GM12878 (cell line): ENCODE measurements at regions not wholly inside any gene's neighbourhood (a gene's known extent, or its start where the extent isn't known, plus 50 kb on each side); places are given as distances from the start of the nearest gene placed in this dataset.

Source experiments
- ATAC-seq: fragments of 200-7000 bp; cut with Tn5 transposase; 3 replicates; pipeline ENCODE4 v1.9.1; 2020; ENCODE audit warnings: mild to moderate bottlenecking, moderate library complexity
- BruUV-seq: library from RNA; stranded (reverse); fragments of 400-500 nt; replicated peaks from 2 replicates; lab custom pipeline; 2021; lab: Mats Ljungman, UMichigan
- CTCF ChIA-PET: fragments of 300-600 bp; sonication (Branson Sonifier 250); formaldehyde crosslinking; extraction: SDS; loops from one replicate; lab custom pipeline; 2021; ENCODE audit warnings: inconsistent platforms; lab: Yijun Ruan, JAX
- POLR2A ChIA-PET: fragments of 350-600 bp; formaldehyde crosslinking; extraction: SDS; loops from one replicate; lab custom pipeline; 2021; ENCODE audit warnings: inconsistent platforms; lab: Charles Lee
- RAD21 ChIA-PET: fragments of 300-600 bp; sonication (Branson Sonifier 250); formaldehyde crosslinking; loops from one replicate; lab custom pipeline; 2023; ENCODE audit warnings: antibody characterized with exemption; ENCODE audit not compliant: unreplicated experiment; lab: Charles Lee
- SMC1A ChIA-PET: fragments of 300-600 bp; sonication (Branson Sonifier 250); formaldehyde crosslinking; loops from one replicate; lab custom pipeline; 2023; ENCODE audit not compliant: unreplicated experiment, uncharacterized antibody; lab: Charles Lee
- DNase-seq: peaks from one replicate; pipeline ENCODE4 v3.0.0-alpha.2; 2011; ENCODE audit warnings: low read depth, low spot score
- FAIRE-seq: peaks from 3 replicates; lab custom pipeline; 2011; peaks lifted over from hg19 to GRCh38; lab: Jason Lieb, UNC
- H2AFZ ChIP-seq: 2 replicates; pipeline ENCODE4 v1.6.0; 2011; ENCODE audit warnings: low read depth, low read length, control low read depth; ENCODE audit not compliant: control insufficient read depth
- H3K27ac ChIP-seq: 2 replicates; pipeline ENCODE4 v1.5.1; 2011; ENCODE audit warnings: control low read depth; ENCODE audit not compliant: control insufficient read depth, insufficient read depth
- H3K27me3 ChIP-seq, 2 experiments: replicated peaks in 1 of 2; 2 replicates each; pipeline versions ENCODE4 v1.6.0 to v1.6.1; 2011; ENCODE audit warnings: low read length in 1 of 2; ENCODE audit not compliant: control insufficient read depth in 2 of 2, insufficient read depth in 2 of 2
- H3K36me3 ChIP-seq, 2 experiments: 2 replicates each; pipeline ENCODE4 v1.5.1; 2011; ENCODE audit warnings: low read length in 1 of 2; ENCODE audit not compliant: control insufficient read depth in 2 of 2, insufficient read depth in 2 of 2
- H3K4me1 ChIP-seq: 2 replicates; pipeline ENCODE4 v1.6.1; 2011; ENCODE audit warnings: mild to moderate bottlenecking, low read length, moderate library complexity, mixed read lengths; ENCODE audit not compliant: control insufficient read depth, insufficient read depth
- H3K4me2 ChIP-seq: 2 replicates; pipeline ENCODE4 v1.6.0; 2011; ENCODE audit warnings: control low read depth; ENCODE audit not compliant: control insufficient read depth, insufficient read depth
- H3K4me3 ChIP-seq: fragments of 200-600 bp; sonication (generic); 2 replicates; pipeline ENCODE4 v1.5.1; 2016
- H3K79me2 ChIP-seq: 2 replicates; pipeline ENCODE4 v1.6.0; 2011; ENCODE audit warnings: low read length; ENCODE audit not compliant: control insufficient read depth, insufficient read depth
- H3K9ac ChIP-seq: 2 replicates; pipeline ENCODE4 v1.8.0; 2011; ENCODE audit warnings: low read length, control low read depth, mixed read lengths; ENCODE audit not compliant: control insufficient read depth, insufficient read depth
- H3K9me3 ChIP-seq: replicated peaks from 3 replicates; pipeline ENCODE4 v1.5.1; 2011; ENCODE audit warnings: mild to moderate bottlenecking, low read length; ENCODE audit not compliant: control insufficient read depth, insufficient read depth
- H4K20me1 ChIP-seq: 2 replicates; pipeline ENCODE4 v1.6.0; 2011; ENCODE audit not compliant: control insufficient read depth, insufficient read depth
- BACH1 ChIP-seq: fragments of 450-650 bp; IDR thresholded peaks from 2 replicates; pipeline ENCODE4 v1.6.1; 2017; ENCODE audit warnings: mild to moderate bottlenecking, borderline replicate concordance
- BCL11A ChIP-seq: IDR thresholded peaks from 2 replicates; pipeline ENCODE4 v1.6.1; 2011; ENCODE audit warnings: low read depth, low read length
- CREB1 ChIP-seq: IDR thresholded peaks from 2 replicates; pipeline ENCODE4 v1.6.1; 2012; ENCODE audit warnings: low read depth, mild to moderate bottlenecking, inconsistent platforms
- FOXM1 ChIP-seq: IDR thresholded peaks from 2 replicates; pipeline ENCODE4 v1.6.1; 2012; ENCODE audit warnings: low read depth, mild to moderate bottlenecking, inconsistent platforms, low read length, moderate library complexity
- IKZF2 ChIP-seq, 2 experiments: fragments of 450-650 bp; IDR thresholded peaks; 2 replicates each; pipeline ENCODE4 v1.6.1; 2017; ENCODE audit warnings: mild to moderate bottlenecking in 2 of 2, moderate library complexity in 2 of 2
- KAT2A ChIP-seq: conservative IDR thresholded peaks from 2 replicates; pipeline ENCODE4 v1.6.1; 2011; ENCODE audit warnings: low read depth, low read length; ENCODE audit not compliant: control insufficient read depth
- MTA3 ChIP-seq: IDR thresholded peaks from 2 replicates; pipeline ENCODE4 v1.6.1; 2012; ENCODE audit warnings: low read length, inconsistent platforms, borderline replicate concordance
- MYB ChIP-seq: fragments of 150-350 bp; IDR thresholded peaks from 2 replicates; pipeline ENCODE4 v1.6.1; 2014; ENCODE audit warnings: mild to moderate bottlenecking, low read depth, low read length, borderline replicate concordance
- SMARCA5 ChIP-seq: fragments of 450-650 bp; IDR thresholded peaks from 2 replicates; pipeline ENCODE4 v1.6.1; 2017; ENCODE audit warnings: mild to moderate bottlenecking
- TARDBP ChIP-seq: IDR thresholded peaks from 2 replicates; pipeline ENCODE4 v1.6.1; 2016; ENCODE audit warnings: borderline replicate concordance
- WGBS: methylation state at CpG from one replicate; pipeline ENCODE4 v1.1.6; 2016; ENCODE audit warnings: low lambda C conversion rate; ENCODE audit not compliant: insufficient replicate concordance, insufficient coverage; ENCODE audit errors: missing lambda C conversion rate; 5-methylcytosine and 5-hydroxymethylcytosine counted together
- in situ Hi-C: fragments of 300-500 bp; cut with MboI; formaldehyde crosslinking; loops from 9 replicates; pipeline ENCODE4 v1.14.3; 2018; ENCODE audit warnings: mixed read lengths
- intact Hi-C: fragments of 100-400 bp; cut with micrococcal nuclease; formaldehyde crosslinking; loops from one replicate; pipeline ENCODE4 v1.14.2; 2022; ENCODE audit not compliant: unreplicated experiment
- TF ChIP-seq, protein P1 (sequence below): fragments of 450-650 bp; IDR thresholded peaks from 2 replicates; pipeline ENCODE4 v1.6.1; 2016; ENCODE audit warnings: mild to moderate bottlenecking

DNA sequence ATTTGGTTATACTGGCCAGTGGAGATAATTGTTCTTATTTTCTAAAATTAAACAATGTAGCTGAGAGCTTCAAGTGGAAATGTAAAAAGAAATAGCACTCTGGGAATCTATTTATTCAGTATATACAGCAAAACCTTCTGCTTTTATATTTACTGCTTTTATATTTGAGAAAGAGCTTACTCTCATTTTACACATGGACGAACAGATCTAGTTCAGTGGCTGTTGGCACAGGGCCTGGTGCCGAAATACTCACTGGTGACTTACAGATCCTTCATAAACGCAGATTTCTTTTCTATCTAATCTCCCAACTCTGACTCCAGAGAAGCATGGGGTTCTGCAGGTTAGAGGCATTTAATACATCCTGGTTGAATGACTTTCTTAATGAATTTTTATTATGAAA is 266.2 kb downstream of the ASXL3 start:
- no peak for TF ChIP-seq BCL11A
- no peak for TF ChIP-seq CREB1
- TF ChIP-seq BACH1, result no peak
- TF ChIP-seq, protein P1, sequence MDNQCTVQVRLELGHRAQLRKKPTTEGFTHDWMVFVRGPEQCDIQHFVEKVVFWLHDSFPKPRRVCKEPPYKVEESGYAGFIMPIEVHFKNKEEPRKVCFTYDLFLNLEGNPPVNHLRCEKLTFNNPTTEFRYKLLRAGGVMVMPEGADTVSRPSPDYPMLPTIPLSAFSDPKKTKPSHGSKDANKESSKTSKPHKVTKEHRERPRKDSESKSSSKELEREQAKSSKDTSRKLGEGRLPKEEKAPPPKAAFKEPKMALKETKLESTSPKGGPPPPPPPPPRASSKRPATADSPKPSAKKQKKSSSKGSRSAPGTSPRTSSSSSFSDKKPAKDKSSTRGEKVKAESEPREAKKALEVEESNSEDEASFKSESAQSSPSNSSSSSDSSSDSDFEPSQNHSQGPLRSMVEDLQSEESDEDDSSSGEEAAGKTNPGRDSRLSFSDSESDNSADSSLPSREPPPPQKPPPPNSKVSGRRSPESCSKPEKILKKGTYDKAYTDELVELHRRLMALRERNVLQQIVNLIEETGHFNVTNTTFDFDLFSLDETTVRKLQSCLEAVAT, result no peak
- no peak for TF ChIP-seq FOXM1
- no peak for TF ChIP-seq MYB
- no peak for TF ChIP-seq TARDBP
- TF ChIP-seq IKZF2 (IDR thresholded peaks at IDR 0.05), result no peak
- TF ChIP-seq SMARCA5, result no peak
- TF ChIP-seq MTA3, result no peak
- no peak for TF ChIP-seq KAT2A
- TF ChIP-seq, all 136 proteins: peak for 0
- in situ Hi-C loops, result loop anchor here (25.0 kb wide), 1 partner anchor 943 kb away; no protein-coding TSS in a partner anchor
- H3K4me1 ChIP-seq, result no peaks in the 10 kb centered on the region
- ATAC-seq, result no peak
- no peaks in the 10 kb centered on the region for H3K36me3 ChIP-seq
- H2AFZ ChIP-seq, result no peak overlapping the region
- H3K27ac ChIP-seq, result no peak overlapping the region
- no peak overlapping the region for H3K9ac ChIP-seq
- H4K20me1 ChIP-seq, result no peaks in the 10 kb centered on the region
- intact Hi-C loops, result loop anchor here (5.0 kb wide), 2 partner anchors 193 to 378 kb away; partner anchors contain the start of gene NOL4
- no peak for DNase-seq
- H3K4me2 ChIP-seq, result no peak overlapping the region
- no TSS peak for BruUV-seq
- WGBS, result 20% methylated on average over 3 of the region's 3 CpGs
- SMC1A ChIA-PET, result interaction anchor here (0.7 to 8.1 kb wide), 11 partner anchors 8 to 479 kb away, joined by 3 to 83 read pairs (median 5); no protein-coding TSS in a partner anchor
- no peaks in the 10 kb centered on the region for H3K27me3 ChIP-seq
- no peak for FAIRE-seq
- H3K79me2 ChIP-seq, result no peaks in the 10 kb centered on the region
- H3K4me3 ChIP-seq, result no peak overlapping the region
- RAD21 ChIA-PET, result interaction anchor here (1.0 to 1.4 kb wide), 4 partner anchors 12 to 477 kb away, joined by 3 to 4 read pairs (median 4); no protein-coding TSS in a partner anchor
- no peaks in the 10 kb centered on the region for H3K9me3 ChIP-seq
- POLR2A ChIA-PET, result interaction anchor here (1.4 kb wide), 1 partner anchor 310 kb away, joined by 4 read pairs; no protein-coding TSS in a partner anchor
- CTCF ChIA-PET, result interaction anchor here (0.8 to 8.3 kb wide), 5 partner anchors 10 to 479 kb away, joined by 3 to 87 read pairs (median 9); no protein-coding TSS in a partner anchor
